Activated CD4-positive, alpha-beta T cell treated with anti-CD3 and anti-CD28 coated beads, Interleukin-2, amount 50 U/mL, for 48 hours (primary cell): ENCODE measurements at regions not wholly inside any gene's neighbourhood (a gene's known extent, or its start where the extent isn't known, plus 50 kb on each side); places are given as distances from the start of the nearest gene placed in this dataset.

Experiments used
- DNase-seq, 2 experiments: peaks; one replicate each; pipeline ENCODE4 v3.0.0-alpha.2; 2020

DNA sequence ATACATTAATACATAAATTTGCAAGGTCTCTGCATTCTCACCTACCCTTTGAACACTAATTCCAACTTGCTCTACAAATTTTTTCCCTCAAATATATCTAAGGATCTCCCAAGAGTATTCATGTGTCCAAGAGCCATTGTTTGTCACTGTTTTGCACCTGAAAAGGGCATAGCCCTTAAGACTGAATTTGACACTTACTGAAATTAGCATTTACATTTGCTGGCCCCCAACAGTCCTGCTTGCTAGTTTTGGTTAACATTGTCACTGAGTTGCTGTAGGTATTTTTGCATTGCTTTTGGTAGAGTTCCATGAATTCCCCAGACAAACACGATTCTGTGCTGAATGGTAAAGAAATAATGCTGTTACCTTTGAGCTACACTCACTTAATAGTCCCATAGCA, 57.3 kb downstream of the KCNA4 start:
- no peak for DNase-seq

DNA sequence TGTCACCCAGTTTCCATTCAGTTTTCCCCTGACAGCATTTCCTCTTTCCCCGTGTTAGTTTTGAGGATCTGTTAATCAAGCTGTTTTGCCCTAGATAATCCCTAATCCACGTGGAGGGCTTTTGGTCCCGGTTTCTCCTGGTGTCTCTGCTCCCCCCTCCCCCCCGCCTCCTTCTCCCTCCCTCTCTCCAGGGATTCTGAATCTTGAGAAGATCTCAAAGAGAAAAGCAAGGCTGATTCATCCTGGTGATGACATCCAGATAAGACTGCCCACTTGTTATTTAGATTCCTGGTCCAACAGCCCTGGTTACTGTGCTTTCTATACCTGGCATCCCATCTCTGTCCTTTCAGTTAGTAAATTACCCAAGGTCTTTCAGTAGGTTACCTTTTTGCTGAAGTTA, 59.4 kb downstream of the KCNA4 start:
- DNase-seq: no peak

DNA sequence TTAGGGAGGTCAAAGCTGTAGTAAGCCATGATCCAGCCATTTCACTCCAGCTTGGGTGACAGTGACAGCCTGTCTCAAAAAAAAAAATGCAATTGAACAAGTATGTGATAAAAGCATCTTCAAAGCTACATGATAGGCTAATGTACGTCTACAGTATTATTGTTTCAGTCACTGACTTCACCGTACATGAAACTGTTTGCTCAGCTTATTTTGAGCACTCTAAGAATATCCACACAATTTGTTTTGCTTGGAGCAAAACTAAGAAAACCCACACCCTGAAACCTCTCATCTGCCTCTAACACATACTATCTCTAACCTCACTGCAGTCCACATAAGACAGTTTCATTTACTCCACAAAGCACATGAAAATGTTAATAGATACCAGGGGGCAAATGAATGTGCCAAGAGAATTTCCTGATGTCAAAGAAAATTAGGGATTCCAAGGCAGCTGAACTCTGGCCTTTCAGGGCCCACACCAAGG, 60.7 kb downstream of the KCNA4 start:
- no peak for DNase-seq

DNA sequence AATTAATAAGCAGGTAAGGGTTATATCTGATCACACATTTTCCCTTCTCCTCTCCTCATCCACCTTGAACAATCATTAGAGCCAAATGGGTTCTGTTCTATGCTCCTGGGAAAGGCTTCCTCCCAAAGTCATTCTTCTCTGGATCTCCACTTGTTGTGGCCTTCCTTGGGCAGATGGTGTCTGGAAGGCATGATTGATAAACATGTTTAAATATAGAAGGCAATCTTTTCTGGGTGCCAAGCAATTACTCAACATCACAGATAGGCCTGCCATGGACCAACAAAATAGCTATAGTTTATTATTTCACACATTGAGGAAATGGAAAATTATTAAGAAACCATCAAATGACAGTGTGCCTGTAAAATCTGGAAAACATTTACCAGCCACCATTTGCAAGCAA, 73.5 kb downstream of the KCNA4 start:
- no peak for DNase-seq

DNA sequence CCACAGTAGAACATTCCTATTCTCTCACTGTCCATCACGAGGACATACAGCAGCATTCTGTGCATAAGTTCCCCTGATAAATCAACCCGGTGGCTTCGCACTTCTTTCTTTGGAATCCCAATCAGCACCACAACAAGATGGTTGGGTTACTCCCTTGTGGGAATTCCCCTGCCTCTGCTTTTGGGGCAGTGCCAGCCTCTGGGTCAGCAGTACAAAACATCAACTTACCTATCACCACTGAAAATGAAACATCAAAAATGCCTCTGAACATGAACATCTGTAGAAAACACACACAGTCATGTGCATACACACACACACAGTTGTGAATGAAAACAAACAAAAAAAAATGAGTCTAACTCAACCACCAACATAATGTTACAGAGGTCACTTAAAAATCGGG, 79.3 kb downstream of the KCNA4 start:
- no peak for DNase-seq

DNA sequence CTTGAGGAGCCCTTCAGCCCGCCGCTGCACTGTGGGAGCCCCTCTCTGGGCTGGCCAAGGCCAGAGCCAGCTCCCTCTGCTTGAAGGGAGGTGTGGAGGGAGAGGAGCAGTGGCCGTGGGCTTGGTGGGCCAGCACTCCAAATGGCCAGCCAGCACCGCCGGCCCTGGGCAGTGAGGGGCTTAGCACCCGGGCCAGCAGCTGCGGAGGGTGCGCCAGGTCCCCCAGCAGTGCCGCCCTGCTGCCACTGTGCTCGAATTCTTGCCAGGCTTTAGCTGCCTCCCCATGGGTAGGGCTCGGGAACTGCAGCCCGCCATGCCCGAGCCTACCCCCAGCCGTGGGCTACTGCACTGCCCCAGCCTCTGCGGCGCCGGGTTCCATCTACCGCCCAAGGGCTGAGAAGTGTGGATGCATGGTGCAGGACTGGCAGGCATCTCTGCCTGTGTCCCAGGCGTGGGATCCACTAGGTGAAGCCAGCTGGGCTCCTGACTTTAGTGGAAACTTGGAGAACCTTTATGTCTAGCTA, 82.7 kb downstream of the KCNA4 start:
- DNase-seq: no peak

DNA sequence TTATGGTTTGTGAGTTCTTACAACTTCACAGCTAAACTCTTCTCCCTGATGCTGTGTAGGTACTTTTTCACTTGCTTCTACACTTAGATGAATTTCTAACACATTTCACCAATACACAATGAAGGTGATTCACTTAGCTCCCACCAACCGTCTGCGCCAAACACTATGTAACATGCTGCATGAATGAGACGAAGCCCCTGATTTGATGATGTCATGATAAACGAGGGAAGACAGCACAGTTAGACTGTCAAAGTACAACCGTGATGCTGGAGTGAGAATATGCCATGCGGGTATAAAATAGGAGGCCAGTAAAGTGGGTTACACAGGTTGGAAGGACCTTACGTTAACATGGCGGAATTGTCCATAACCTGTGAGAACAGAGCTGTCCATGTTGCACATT, 100.8 kb downstream of the KCNA4 start:
- DNase-seq: no peak

DNA sequence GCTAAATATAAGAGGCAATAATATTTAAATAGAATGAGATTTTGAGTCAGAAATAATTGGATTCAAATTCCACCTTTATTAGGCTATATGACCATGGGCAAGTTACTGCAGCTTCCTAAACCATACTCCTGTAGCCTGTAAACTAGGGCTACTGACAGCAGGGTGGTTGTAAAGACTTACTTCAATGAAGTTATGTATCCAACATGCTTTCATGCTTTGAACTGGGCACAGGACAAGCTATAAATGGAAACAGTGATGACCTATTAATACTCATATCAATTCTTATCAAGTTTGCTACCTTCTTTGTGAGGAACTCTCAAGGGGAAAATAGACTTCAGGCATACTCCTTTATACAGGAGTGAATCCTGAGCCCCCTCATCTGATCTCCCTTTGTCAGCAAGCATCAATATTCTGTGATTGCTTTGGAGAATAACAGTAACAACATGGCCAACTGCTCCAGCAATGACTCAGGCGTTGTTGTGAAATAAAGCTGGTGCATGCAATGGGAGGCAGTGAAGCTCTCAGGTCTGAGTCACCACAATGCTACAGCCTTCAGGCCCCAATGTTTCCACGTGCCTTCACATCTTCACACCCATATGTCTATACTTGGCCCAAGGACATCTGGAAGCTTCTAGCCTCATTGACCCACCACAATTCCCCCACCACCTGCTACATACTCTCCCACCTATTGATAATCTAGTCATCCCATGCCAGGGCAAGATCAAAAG, 102.5 kb downstream of the KCNA4 start:
- no peak for DNase-seq

DNA sequence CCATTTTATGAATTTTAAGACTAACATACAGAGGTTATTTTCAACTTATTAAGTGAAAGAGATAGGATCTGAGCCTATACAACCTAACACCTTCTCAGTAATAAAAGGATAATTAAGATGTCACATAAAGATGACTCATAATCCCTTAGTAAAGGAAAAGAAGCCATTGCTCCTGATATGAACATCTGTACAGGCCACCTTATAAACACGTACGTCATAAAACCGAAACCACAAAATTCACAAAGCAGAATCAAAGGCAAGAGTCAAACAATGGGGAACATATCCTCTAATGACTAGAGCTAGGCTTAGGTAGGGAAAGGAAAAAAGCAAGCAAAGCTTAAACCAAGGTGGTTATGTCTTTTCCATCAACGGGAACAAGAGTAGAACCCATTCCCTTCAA, 103.5 kb downstream of the KCNA4 start:
- DNase-seq: no peak

DNA sequence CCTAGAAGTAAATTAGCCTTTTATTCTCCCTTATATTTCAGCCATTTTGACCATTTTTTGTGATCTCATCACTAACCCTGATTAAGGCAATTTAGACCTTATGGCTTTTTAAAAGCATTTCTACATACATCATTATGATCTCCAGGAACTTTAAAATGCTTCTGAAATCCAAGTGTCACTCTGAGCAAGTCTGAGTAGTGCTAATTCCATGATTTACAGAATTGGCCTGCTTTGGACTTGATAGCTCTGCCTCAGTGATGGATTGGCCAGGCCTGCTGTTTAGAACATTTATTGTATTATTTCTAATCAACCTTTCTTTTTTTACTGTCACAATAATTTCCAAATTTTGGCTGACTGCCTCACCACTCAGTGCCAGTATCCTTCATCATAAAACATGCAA, 116.4 kb downstream of the KCNA4 start:
- no peak for DNase-seq

DNA sequence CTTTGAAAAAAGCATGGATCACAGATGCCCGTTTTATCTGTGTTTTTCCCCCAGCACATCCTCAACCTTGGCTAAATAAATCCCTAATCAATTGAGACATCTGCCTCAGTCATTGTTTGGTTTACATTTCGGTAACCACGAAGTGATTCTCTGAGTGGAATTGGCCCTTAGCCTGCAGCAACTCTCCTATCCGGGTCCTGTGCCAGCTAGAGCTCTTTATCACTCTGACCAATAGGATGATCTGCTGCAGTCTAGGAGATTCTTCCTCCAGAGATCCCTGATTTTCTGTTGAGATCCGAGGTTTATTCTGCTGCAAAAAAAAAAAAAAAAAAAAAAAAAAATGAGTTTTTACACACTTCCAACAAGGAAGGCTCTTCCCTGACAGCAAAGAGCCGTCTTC, 137.3 kb downstream of the KCNA4 start:
- DNase-seq: no peak

DNA sequence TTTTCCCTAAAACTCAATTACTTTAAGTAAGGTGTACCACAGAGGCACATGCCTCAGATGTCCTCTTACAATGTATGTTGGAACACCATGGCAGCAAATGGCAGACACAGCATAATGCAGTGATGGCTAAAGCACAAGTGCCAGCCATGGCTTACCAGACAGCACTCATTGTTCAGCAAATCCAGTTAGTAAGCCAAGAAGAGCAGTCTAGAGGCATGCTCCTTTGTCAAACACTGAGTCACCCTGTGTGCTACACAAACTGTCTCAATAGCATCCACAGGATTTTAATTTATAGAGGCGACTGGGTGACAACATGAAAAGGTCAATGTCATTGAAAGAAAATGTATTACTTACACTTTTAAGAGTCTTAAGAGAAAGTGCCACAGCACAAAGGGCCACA, 140.6 kb downstream of the KCNA4 start:
- no peak for DNase-seq

DNA sequence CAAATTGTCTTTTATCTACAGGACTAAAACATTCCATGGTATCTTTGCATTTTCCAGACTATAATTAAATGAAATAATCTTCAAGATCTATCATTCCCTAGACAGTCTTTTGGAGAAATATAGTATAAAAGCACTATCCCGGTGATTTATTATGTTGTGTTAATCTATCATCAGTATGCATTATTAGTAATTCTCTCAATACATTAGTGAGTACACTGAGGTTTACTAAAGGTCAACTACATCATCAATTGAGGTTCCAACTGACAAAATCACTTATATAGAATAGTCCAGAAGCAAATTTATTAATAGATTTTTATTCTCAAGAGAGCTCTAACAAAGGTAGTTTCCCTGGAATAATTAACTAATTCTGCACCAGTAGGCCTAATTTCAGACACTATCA, 169.6 kb downstream of the KCNA4 start:
- DNase-seq: no peak

DNA sequence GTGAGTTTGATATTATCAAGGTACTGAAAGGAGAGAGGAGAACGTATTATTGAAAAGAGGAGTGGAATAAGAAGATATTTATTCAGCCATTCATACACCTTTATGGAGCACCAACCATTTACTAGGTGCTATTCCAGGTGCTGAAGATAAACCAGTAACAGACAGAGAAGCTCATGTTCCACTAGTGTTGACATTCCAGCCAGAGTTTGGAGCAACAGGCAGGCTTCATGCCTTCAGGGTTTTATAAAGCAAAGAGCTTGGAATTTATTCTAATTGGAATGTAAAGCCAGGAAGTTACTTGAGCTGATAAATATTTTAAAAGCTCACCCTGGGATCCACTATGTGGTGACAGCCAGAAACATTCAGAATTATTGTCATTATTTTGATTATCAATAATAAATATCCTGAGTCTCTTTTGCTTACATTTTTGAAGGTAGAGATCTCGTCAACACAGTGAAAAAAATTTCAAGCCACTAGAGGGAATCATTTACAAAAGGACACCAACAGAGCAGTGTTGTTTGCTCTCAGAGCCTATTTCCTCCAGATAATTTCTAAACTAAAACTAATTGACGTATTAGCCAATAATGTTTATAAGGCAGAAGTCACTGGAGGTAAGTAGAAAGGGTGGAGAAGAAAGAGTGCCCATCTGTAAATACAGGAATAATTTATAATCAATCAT, 172.0 kb downstream of the KCNA4 start:
- no peak for DNase-seq

DNA sequence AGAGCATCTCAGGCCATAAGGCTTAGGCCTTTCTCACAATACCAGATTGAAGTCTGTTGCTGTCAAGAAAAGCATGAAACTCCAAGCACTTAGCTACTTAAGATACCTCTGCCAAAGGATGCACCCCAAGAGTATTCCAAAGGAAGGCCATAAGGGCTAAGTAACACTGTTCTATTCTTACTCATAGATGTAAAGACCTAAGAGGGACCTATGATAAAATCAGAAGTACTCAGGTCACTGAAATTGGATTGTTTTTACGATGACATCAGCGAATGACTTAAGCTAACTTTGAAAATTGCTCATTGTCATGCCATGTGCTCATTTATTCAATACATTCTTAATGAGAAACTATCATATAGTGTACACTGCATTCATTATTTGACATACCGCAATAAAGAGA, 172.8 kb downstream of the KCNA4 start:
- DNase-seq: no peak

DNA sequence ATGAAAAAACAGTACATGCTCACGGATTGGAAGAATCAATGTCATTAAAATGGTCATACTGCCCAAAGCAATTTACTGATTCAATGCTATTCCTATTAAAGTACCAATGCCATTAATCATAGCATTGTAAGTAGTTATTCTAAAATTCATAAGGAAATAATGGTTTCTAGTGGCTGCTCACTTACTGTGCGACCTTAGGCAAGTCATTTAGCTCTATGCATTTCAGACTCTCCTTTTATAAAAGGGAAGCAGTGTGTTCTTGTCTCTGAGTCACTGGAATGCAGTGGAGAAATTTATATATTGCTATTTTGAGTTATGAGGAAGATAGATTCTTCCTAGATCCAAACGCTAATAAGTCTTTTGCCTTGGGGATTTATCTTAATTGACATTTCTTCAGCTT, 174.8 kb downstream of the KCNA4 start:
- DNase-seq: no peak

DNA sequence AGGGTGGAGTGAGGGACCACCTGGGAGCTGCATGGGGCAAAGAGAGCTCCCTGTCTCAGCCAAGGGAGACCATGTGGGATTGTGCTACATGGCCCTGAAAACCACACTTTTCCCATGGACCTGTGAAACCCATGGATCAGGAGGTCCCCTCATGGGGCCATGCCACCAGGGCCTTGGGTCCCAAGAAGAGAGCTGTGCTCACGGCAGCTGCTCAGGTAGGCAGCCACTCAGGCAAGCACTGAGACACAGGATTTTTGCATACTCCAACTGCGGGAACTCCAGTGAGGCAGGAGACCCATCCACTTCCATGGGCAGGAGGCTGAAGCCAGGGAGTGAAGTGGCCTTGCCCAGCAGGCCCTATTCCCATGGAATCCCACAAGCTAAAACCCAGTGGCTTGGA, 190.0 kb downstream of the KCNA4 start:
- no peak for DNase-seq

DNA sequence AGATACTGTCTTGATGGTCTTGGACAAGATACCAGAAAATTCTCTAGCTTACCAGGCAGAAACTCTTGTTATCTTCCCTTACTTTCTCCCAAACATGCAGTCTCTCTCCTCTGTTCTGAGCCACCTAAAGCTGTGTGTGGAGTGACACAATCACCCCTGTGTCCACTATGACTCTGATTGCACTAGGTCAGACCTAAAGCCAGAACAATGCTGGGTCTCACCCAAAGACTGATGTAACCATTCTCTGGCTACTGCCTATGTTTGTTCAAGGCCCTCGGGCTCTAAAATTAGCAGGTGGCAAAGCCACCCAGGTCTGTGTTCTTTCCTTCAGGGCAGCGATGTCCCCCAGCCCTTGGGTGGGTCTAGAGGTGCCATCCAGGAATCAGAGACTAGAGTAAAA, 200.5 kb downstream of the KCNA4 start:
- no peak for DNase-seq

DNA sequence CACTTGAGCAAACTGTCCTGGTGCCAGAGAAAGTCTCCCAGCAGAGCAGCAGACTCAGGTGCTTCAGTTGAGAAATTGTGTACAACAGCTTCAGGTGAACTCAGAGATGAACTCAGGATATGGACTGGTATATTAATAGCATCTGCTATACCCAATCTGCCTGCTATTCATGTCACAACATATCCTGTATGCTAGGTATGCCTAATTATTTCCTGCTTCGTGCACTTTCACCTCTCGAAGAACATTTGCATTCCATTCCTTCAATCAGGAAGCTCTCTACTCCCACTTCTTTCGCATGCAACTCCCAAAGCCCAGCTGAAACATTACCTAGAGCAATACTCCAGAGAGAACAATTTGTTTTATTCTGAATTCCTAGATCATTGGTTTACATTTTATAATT, 207.7 kb downstream of the KCNA4 start:
- DNase-seq: no peak

DNA sequence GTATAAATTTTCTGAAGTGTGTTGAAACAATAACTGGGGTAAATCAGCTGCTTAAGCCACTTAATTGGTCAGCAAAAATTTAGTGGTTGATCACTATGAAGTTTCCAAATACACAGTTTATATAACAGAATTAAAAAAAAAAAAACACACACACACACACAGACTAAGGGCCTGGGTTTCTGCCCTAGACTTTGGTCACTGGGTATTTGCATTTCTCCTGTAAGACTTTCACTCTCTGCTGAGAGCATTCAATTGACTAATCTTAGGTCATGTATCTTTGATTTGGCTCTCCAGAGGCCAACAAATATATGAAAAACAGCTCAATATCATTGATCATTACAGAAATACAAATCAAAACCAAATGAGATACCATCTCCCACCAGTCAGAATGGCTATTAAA, 214.3 kb downstream of the KCNA4 start:
- DNase-seq: no peak

DNA sequence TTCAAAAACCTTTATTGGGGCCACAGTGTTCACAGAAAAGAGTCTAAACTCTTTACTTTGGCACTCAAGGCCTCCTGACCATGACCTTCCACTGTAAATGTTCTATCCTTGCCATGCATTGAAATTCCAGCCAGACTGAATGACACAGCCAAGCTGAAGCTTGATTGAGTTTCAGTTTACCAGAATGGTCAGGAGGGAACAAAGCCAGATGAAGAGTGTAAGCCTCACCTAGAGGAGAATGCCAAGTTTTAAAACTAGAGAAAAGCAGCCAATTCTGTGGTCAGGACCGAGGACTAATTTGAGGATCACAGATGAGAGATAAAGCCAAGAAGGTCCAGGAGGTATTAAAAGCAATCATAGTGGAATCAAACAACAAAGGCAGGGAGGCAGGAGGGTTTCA, 215.3 kb downstream of the KCNA4 start:
- DNase-seq: no peak

DNA sequence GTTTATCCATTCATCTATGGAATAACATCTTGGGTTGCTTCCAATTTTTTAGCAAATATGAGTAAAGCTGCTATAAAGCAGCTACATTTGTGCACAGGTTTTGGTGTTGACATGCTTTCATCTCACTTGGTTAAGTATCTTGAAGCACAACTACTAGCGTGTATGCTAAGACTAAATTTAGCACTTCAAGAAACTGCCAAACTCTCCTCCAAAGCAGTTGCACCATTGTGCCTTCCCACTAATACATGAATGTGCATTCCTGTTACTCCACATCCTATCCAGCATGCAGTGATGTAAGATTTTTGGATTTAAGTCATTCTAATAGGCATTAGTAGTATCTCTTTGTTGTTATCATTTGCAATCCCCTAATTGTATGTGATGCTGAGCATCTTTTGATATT, 230.7 kb downstream of the KCNA4 start:
- DNase-seq: no peak

DNA sequence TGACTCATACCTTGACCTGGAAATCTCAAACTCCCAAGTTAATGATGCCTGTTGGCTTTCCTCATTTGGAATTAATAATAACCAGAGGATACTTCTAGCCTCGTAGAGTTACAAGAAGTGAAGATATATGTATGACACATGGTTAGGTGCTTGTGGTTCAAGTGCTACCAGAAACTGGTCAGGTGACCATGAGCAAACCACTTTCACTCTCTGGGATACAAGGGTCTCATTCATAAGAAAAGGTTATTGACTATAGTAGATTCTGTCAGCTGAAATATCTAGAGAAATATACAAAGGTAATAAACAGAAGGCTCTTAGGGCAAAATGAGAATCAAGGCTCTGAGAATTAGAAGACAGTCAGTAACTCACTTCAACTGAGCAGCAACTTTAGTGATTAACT, 233.3 kb downstream of the KCNA4 start:
- DNase-seq: no peak

DNA sequence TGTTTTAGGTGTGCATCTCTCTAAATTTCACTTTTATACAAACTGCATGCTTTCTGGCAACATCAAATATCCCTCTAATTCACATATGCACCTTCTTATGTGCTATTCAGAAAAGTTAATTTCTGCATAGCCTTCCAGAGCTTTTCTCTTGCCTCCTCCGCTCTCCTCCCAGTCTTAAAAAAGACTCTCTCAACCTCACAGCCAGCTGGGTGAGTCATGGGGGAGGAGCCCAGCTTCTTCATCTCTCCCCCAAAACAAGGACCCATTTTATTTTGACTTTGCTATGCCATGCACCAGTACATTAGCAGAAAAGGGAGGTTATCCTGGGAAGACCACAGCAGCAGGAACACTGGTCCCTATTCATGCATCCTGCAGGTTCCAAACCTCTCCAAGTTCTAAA, 234.4 kb downstream of the KCNA4 start:
- no peak for DNase-seq

DNA sequence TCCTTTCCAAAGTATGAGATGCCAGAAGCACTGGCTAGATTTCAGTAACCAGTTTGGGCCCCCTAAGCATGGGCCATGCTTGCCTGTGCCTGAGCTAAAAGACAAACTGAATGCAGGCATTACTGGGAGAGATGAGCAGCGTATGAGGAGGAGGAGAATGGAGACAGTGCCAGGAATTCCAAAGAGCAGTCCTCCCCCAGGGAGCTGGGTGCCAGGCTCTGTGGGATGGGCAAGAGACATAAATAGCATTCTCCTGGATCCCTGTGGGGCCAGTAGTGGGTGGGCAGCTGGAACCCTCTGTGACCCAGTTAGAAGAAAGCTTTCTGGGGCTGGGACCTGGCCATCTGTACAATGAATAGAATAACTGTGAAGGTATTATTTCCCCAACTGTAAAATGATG, 235.6 kb downstream of the KCNA4 start:
- DNase-seq: no peak
